ENCODE measurements at regions not wholly inside any gene's neighbourhood (a gene's known extent, or its start where the extent isn't known, plus 50 kb on each side); places are given as distances from the start of the nearest gene placed in this dataset.

DNA sequence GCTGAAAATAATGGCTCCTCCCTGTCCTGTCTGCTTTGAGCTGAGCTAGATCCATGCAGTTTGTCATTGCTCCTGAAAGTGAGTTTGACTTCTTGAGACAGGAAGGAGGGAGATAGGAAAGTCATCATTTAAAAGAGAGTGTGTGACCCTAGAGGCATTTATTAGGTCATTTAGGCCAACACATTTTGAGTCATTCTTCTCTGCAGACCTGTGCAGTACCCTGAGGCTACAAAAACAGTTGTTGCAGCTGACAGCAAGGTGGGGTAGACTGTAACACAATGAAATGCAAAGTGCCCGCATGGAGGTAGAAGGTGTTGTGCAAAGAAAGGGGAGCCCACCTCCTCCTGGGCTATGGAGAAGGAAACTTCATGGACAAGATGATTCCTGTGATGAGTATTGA lies 102.8 kb upstream of the PFN2 start:
- 95% methylated on average over 1 of the region's 1 CpG for WGBS
- no peak for DNase-seq (ENCODE audit: low spot score)
- H3K4me3 ChIP-seq, result no peak overlapping the region
- H3K4me1 ChIP-seq (replicated peaks), result no peaks in the 10 kb centered on the region
- H3K27ac ChIP-seq, result no peak overlapping the region
- H3K27me3 ChIP-seq (replicated peaks; ENCODE audit: insufficient read depth), result no peaks in the 10 kb centered on the region
- H3K9me3 ChIP-seq, result no peaks in the 10 kb centered on the region
- TF ChIP-seq, protein P1, sequence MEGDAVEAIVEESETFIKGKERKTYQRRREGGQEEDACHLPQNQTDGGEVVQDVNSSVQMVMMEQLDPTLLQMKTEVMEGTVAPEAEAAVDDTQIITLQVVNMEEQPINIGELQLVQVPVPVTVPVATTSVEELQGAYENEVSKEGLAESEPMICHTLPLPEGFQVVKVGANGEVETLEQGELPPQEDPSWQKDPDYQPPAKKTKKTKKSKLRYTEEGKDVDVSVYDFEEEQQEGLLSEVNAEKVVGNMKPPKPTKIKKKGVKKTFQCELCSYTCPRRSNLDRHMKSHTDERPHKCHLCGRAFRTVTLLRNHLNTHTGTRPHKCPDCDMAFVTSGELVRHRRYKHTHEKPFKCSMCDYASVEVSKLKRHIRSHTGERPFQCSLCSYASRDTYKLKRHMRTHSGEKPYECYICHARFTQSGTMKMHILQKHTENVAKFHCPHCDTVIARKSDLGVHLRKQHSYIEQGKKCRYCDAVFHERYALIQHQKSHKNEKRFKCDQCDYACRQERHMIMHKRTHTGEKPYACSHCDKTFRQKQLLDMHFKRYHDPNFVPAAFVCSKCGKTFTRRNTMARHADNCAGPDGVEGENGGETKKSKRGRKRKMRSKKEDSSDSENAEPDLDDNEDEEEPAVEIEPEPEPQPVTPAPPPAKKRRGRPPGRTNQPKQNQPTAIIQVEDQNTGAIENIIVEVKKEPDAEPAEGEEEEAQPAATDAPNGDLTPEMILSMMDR (IDR thresholded peaks at IDR 0.05), result no peak
- TF ChIP-seq POLR2A (IDR thresholded peaks at IDR 0.05) (no peak), POLR2AphosphoS5 (IDR thresholded peaks at IDR 0.05) (no peak)
- no peaks in the 10 kb centered on the region for H3K36me3 ChIP-seq
- intact Hi-C loops (cut with DNase I), result no loop called here

DNA sequence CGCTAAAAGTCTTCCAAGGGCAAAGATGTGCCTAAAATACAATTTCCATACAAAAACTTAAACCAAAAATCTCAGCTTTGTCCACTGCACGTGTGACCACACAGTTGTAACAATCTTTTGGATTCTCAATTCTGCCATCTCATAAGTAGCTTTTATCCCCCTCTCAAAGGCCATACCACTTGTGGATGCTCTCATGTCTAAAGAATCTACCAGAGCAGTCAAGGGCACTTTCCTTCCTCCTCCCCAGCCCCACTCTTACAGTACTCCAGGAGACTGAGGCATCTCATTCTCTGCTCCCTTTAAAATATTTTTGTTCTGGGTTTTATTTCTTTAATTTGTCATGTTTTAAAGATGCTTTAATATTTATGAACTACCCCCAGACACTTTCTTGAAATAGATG lies 102.3 kb upstream of the PFN2 start:
- WGBS, result 88% methylated on average over 2 of the region's 2 CpGs
- Histone ChIP-seq H3K27ac (no peak overlapping the region), H3K27me3 (replicated peaks; ENCODE audit: insufficient read depth) (no peaks in the 10 kb centered on the region), H3K9me3 (no peaks in the 10 kb centered on the region), H3K4me3 (no peak overlapping the region), H3K36me3 (no peaks in the 10 kb centered on the region), H3K4me1 (replicated peaks) (no peaks in the 10 kb centered on the region)
- no peak for TF ChIP-seq POLR2AphosphoS5 (IDR thresholded peaks at IDR 0.05)
- TF ChIP-seq, protein P1 (IDR thresholded peaks at IDR 0.05), result no peak
- TF ChIP-seq POLR2A (IDR thresholded peaks at IDR 0.05), result no peak
- intact Hi-C loops (cut with DNase I), result no loop called here
- DNase-seq (ENCODE audit: low spot score), result no peak

DNA sequence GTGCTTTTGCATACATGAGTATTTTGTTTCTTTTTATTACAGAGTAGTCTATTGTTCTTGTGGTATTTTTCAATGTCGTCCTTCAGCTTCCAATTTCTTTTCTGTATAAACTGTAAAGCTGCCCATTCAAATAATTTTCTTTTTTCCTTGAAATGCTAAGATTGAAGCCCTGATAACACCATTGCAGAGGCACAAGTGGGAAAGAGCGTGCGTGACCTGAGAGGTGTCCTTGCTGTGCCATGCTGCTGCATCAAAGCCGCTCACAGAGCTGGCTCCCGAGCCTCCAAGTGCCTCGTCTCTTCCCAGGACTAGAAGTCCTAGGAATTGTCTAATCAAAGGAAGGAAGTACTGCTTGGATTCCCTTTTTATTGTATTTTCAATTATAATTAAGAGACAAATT lies 101.9 kb upstream of the PFN2 start:
- intact Hi-C loops (cut with DNase I), result no loop called here
- 75% methylated on average over 6 of the region's 6 CpGs for WGBS
- no peaks in the 10 kb centered on the region for H3K4me1 ChIP-seq (replicated peaks)
- TF ChIP-seq POLR2A (IDR thresholded peaks at IDR 0.05) (no peak), POLR2AphosphoS5 (IDR thresholded peaks at IDR 0.05) (no peak)
- TF ChIP-seq, protein P1 (IDR thresholded peaks at IDR 0.05), result no peak
- H3K9me3 ChIP-seq, result no peaks in the 10 kb centered on the region
- H3K4me3 ChIP-seq, result no peak overlapping the region
- H3K27ac ChIP-seq, result no peak overlapping the region
- H3K36me3 ChIP-seq, result no peaks in the 10 kb centered on the region
- no peak for DNase-seq (ENCODE audit: low spot score)
- H3K27me3 ChIP-seq (replicated peaks; ENCODE audit: insufficient read depth), result no peaks in the 10 kb centered on the region

DNA sequence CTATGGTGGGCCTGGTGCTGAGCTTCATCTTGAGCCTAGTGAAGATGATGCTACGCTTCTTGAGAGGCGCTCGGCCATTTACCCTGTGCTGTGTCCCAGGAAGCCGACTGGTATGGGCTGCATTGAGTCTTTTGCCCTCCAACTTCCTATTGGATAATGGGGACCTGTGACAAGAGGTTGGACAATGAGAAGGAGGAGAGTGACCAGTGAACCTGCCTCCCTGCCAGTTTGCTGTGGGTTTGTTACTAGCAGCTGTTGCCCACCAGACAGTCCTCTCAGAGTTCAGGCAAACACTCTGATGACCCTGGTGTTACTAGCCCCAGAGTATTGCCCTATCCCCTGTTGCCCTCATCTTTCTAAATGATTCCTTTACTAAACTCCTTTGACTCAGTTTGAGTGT lies 99.6 kb upstream of the PFN2 start:
- no peak for DNase-seq (ENCODE audit: low spot score)
- H3K4me3 ChIP-seq, result no peak overlapping the region
- intact Hi-C loops (cut with DNase I), result no loop called here
- H3K27ac ChIP-seq, result no peak overlapping the region
- TF ChIP-seq POLR2A (IDR thresholded peaks at IDR 0.05) (no peak), POLR2AphosphoS5 (IDR thresholded peaks at IDR 0.05) (no peak)
- TF ChIP-seq, protein P1 (IDR thresholded peaks at IDR 0.05), result no peak
- H3K36me3 ChIP-seq, result no peaks in the 10 kb centered on the region
- H3K4me1 ChIP-seq (replicated peaks), result no peaks in the 10 kb centered on the region
- H3K27me3 ChIP-seq (replicated peaks; ENCODE audit: insufficient read depth), result no peaks in the 10 kb centered on the region
- 96% methylated on average over 4 of the region's 4 CpGs for WGBS
- H3K9me3 ChIP-seq, result no peaks in the 10 kb centered on the region

DNA sequence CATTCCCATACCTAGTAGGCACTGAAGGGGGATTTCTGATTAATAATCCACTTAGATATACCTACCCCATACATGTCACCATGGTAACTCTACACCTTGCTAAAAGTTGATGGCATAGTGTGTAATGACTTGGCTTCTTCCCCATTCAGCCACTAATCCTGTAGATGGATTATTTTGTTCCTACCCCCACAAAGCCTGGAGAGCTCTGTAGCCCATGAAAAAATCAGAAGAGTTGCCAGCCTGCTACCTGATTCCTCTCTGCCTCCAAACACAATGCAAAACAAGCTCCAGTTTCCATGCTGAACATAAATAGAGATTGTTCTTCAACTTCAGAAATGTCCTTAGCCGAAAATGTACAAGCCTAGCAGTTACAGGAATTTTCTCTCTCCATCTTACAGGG lies 98.9 kb upstream of the PFN2 start:
- WGBS, result 92% methylated on average over 1 of the region's 1 CpG
- no peak overlapping the region for H3K27ac ChIP-seq
- intact Hi-C loops (cut with DNase I), result no loop called here
- TF ChIP-seq POLR2A (IDR thresholded peaks at IDR 0.05) (no peak), POLR2AphosphoS5 (IDR thresholded peaks at IDR 0.05) (no peak)
- TF ChIP-seq, protein P1 (IDR thresholded peaks at IDR 0.05), result no peak
- H3K4me3 ChIP-seq, result no peak overlapping the region
- no peaks in the 10 kb centered on the region for H3K36me3 ChIP-seq
- no peaks in the 10 kb centered on the region for H3K9me3 ChIP-seq
- no peaks in the 10 kb centered on the region for H3K27me3 ChIP-seq (replicated peaks; ENCODE audit: insufficient read depth)
- H3K4me1 ChIP-seq (replicated peaks), result no peaks in the 10 kb centered on the region
- no peak for DNase-seq (ENCODE audit: low spot score)
